ENCODE measurements at regions not wholly inside any gene's neighbourhood (a gene's known extent, or its start where the extent isn't known, plus 50 kb on each side); places are given as distances from the start of the nearest gene placed in this dataset.
"Not testable (repeated sequence)": the region's sequence is repeated elsewhere in the genome, so short reads cannot be mapped to it uniquely, and the experiment has no call there.

DNA sequence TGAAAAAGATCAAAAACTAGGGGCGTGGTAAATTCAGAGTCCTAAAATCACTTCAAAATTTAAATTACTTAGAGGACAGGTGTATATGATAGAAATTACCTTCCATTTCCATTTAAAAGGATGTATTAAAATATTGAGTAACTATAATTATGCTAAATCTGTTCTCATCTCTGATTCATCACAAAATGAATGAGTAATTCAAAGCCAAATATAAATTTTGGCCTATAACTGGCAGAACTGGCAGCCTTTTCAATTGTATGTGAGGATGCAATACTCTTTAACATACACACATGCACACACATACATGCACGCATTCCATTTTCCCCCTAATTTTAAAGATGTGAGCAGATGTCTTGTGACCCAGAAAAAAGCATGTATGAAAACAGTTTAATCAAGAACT, 194.6 kb downstream of the EPM2A start:
- DNase-seq = no peak

DNA sequence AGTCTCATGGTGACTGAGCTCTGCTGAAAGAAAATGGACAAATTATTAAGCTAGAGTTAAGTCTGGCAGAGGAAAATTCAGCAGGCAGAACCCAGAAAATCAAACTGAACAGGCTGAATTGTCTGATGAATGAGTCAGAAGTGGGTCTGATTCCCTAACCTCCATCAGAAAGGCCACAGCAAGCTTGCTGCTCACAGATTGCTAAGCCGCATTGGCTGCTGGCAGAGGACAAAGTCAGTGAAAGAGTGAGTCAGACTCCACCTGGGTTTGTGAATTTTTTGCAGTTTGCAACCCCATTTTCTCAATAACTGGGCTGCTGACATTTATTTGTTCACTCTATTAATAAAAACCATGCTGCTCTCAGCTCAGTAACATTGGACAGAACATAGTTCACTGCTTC, 191.3 kb downstream of the EPM2A start:
- no peak for DNase-seq

DNA sequence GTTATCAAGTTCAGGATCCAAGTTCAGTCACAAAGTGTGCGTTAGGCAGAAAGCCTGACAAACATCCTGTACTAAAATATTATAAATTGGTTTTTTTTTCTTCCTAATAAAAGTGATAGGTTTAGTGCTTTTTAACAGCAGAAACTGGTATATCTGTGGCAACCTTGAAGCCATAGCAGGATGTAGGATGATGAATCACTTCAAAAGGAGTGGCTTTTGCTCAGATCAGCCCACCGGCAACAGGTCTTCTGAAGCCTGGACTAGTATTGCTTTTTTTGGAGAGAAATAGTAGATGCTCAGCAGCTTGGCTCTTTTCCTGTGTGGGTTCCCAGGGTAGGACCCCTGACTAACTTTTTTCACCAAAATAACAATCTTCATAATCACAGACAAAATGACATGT, 190.8 kb downstream of the EPM2A start:
- DNase-seq = no peak

DNA sequence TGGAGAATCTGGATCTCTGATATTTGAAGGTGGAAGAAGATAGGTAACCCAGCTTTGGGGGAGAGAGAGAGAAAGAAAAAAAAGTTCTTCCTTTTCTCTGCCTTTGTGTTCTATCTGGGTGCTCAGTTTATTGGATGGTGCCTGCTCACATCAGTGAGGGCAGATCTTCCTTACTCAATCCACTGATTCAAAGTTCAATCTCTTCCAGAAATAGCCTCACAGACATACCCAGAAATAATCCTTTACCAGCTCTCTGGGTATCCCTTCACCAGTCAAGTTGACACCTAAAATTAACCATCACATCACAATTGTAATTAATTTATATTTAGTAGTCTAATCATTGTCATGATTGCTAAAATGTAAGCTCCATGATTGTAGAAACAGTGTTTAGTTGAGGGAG, 189.1 kb downstream of the EPM2A start:
- DNase-seq = no peak

DNA sequence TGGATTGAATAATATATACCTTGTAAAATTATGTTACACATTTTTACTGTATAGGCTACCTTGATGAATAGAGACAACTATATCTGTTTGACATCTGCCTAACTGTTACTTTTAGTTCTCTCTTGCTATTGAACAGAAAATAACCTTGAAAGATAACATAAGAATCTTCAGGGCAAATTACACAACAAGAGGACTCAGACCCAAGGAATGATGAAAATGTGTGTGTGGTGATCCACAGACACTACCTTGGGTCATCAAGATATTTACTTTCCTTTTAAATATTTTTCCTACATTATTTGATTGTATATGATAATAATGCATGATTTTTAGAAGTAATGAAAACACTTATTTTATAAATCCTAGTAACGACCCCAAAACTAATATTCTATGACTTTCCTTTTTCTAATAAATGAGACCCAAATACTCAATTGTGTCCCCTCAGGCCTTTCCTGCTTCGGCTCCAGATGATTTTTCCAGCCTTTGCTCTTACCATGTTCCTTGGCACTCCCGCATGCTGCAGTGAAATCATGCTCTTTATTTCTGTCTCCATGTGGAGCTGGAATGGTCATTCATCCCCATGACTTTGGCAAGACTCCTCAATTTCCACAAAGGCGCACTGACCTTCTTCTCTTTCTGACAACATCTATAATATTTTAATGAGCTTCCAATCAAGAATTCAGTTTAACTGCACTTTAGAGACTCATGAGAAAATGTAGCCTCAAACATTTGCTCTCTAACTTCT, 187.6 kb downstream of the EPM2A start:
- DNase-seq = no peak

DNA sequence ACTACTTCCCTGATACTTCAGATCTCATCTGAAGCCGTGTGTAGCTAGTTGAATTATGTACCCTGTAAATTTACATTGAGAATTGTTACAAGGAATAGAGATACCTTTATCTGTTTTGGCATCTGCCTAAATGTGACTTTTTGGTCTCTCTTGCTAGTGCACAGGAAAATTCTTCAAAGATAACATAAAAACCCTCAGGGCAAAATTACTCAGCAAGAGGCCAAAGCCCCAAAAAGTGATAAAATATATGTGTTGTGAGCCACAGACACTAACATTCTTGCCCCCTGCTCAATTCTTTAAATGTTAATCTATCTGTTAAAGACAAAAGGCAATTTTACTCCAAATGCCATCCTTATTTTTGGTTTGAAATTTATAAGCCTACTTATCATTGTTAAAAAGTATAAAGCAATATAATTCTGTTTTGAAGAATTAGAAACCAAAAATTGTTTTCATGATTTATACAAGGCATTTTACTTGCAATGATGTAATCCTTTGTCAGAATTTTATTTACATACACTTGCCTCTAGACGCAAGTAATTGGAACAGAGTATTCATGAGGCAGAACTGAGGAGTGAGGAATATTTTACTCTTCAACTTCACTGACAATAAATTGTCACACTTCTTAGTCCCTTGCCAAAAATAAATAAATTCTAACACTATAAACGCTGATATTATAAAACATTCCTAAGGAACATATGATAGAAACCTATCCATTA, 186.2 kb downstream of the EPM2A start:
- no peak for DNase-seq

DNA sequence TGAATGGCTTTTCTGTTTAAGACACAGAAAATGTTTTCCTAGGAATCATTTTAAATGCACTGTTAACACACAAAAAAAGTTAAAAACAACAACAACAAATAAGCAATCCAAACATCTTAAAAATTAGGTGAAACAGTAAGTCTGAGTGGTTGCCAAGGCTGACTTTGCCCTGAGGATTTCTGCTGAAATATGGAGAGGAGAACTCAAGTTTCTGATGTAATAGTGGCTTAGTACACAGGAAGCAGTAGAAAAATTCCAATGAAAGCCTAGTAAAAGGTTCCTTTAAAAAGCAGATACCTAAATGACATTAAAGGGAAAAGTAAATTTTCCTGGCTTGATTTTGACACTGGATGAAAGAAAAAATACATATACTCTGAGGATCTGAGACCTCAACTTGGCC, 184.2 kb downstream of the EPM2A start:
- no peak for DNase-seq

DNA sequence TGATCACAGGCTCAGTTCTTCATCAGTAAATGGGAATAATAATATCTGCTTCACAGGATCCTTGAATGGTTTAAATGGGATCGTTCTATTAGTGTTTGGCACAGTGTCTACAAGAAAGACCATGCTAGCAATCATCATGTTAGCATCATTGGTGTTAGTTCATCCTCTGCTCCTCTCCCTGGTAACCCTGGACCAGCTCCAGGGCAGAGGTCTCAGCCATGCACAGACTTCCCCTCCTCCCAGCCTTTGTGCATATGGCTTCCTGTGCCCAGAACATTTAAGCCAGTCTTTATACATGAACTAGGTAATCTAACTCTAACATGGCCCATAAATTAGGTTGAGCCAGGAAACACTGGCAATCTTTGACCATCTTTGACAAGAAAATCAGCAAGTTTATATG, 180.2 kb downstream of the EPM2A start:
- DNase-seq = no peak

DNA sequence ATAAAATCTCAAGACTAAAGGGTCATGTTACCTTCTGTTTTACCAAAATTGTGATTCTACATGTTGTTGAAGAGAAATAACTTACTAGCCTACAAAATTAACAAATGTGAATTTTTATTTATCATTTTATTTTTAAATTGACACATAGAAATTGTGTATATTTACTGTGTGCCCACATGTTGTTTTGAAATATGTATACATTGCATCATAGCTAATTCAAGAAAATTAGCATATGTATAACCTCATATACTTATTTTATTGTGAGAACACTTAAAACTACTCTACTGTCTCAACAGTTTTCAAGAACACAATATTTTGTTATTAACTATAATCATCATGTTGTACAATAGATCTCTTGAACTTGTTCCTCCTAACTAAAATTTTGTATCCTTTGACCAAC, 177.8 kb downstream of the EPM2A start:
- no peak for DNase-seq

DNA sequence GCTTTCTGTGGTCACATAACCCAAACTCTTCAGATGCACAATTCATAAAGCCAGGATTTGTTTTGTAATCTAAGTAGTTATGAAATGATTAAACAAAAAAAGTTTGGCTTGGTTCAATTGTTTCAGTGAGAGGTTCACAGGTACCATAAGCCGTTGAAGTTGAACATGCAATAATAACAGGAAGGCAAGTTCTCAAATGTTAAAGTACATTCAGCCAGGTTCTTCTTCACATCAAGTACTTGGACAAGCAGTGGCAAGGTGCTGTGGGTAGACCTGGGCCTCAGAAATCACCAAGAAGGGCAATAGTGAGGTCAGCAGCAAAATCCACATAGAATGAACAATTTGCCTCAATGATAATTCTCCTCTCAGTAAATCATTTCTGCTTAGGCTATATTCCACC, 175.5 kb downstream of the EPM2A start:
- DNase-seq = no peak

DNA sequence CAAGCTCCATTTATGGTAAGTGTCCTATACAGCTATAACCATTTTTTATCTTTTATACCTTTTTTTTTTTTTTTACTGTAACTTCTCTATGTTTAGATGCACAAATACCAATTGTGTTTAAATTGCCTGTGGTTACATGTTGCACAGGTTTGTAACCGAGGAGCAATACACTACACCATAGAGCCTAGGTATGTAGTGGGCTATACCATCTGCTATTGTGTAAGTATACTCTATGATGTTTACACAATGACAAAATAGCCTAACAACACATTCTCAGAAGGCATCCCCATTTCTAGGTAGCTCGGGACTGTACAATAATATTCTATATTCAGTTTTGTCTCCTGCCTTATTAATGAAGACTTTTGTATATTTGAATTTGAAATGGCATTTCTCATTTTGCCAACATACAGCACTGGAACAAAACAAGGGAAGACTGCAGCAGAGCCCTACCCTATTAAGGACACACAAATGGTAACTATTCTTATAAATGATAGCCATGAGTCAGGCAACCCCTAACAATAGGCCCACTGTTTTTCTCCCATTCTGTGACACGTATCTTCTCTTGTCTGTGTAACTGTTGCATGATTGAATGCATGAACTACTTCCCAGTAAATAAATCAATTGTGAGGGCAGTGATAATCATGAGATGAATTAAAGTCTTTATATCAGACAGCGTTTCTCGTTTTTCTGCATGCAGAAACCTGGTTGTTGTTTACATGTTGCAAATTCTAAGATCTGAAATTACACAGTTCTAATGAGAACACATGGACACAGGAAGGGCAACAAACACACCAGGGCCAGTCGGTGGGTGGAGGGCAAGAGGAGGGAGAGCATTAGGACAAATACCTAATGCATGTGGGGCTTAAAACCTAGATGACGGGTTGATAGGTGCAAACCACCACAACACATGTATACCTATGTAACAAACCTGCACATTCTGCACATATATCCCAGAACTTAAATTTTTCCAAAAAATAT, 173.9 kb downstream of the EPM2A start:
- DNase-seq = no peak

DNA sequence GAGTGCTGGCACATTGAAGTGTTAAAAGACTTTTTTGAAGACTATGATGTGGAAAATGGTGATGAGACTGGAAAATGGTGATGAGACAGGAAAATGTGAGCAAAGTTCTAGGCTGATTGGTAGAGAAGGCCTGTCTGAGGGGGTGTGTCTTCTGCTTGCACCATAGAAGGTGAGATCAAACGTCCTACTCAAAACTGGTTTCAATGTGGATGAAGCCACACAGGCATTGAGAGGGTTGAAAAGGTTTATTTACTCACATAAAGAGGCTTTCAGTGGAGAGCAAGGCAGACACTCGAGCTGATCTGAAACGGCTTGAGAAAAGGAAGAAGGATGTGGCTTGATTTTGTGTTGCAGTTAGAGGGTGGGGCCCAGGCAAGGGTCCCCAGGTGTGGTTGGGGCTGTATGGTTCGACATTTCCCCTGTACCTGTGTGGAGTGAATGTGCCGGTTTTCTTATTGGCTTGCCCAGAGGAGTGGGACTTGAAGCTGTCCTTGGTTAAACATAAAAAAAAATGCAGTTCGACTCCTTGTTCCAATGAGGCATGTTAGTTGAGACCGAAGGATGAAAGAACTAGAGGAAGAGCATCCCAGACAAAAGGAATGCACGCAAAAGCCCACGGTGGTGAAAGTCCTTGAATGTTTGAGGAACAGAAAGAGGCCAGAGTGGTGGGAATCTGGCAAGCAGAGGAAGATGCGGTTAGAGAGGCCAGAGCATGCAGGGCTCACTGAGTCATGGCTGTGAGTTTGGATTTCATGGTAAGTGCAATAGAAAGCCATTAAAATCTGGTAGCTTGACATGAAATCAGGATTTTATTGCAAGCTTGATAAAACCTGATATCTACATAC, 172.3 kb downstream of the EPM2A start:
- DNase-seq = no peak

DNA sequence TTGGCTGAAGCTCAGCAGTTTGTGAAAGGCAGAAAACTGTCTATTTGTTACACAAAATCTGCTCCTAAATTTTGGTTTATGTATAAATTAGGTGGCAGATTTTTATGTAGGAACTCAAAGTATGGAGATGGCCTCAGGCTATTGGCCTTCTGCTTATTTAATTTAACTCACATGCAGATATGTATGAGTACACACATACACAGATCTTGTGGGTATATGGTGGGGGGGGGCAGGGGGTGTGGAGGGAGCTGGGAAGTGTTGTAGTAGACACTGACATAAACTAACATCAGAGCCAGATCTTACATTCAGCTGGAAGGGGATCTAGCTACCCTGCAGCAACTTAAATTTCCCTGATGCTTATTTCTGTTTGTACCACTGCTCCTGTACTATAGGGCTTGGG, 170.8 kb downstream of the EPM2A start:
- no peak for DNase-seq

DNA sequence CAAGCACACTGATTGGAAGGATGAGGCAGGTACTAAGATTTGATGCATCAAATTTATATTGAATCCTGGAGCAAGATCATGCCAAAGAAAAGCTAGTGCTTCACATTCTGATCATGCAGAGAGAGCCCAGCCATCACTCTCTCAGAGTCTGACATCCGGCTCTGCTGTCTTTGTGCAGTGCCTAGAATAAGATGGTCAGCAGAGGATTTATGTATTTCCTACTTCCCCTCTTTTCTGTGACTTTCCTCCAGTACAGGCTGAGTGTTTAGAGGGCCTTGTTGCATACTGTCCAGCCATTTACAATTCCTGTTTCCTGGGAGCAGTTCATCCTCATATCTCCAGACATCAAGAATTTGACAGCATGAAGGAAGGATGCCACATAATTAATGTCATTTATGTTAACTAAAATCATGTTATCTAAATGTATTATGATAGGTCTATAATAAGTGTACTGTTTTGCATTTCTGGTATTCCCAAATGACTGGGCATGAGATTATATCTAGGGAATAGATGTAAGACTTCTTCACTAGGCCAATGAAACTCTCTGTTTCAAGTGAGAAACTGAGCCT, 167.6 kb downstream of the EPM2A start:
- no peak for DNase-seq

DNA sequence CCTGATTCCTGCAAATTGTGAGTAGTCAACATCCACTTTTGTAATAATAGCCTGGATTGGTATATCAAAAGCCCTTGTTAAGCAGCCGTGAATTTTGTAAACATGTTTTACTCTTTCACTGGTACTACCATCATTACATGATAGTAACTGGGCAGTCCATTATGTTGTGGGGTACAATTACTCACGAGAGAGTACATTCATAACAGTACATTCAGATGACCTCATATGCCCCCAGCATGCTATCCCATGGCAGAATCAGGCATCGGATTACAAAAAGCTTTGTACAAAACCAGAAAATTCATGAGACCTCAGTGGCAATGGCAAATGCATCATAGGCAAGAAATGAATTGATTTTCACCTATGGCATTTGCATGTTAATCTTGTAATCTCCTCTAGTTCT, 166.2 kb downstream of the EPM2A start:
- no peak for DNase-seq

DNA sequence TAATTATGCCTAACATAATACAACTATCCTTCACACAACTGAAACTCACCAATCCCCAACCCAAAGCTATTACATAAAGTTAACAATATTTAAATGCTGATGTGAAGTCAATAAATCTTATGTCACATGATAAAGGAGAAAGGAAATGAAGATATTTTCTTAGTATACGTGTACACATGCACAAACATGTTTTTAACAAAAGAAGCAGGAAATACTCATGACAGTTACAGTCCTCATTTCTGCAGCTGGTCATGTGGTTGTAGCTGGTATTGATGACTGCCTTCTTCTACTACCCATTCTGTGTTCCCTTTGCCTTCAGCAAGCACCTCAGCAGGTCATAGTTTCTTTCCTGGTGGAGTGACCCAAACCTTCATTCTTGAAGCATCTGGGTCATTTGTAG, 165.0 kb downstream of the EPM2A start:
- DNase-seq = not testable (repeated sequence)

DNA sequence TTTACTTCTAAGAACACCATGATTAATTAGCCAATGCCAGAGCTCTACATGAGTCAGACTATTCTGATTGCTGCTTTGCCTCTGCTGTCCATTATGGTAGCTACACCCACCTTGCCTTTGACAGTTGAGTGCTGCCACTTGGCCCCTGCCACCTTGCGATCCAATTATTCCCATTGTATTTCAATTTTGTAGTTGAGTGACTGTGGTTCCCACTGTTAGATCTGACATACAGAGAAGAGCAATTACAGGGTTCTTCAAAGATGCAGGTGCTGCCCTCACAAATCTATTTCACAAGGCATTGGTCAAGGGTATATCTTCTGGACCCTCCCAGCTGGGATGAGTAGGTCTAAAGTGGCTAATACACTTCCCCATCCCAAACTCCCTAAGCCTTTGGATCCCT, 161.1 kb downstream of the EPM2A start:
- DNase-seq = not testable (repeated sequence)

Data from inflammatory macrophage treated with lipopolysaccharide for 4 hours (primary cell).